Renal cortical epithelial cell (primary cell): ENCODE measurements at regions not wholly inside any gene's neighbourhood (a gene's known extent, or its start where the extent isn't known, plus 50 kb on each side); places are given as distances from the start of the nearest gene placed in this dataset.
"Not testable (repeated sequence)": the region's sequence is repeated elsewhere in the genome, so short reads cannot be mapped to it uniquely, and the experiment has no call there.

Experiments
- DNase-seq: peaks from one replicate; pipeline ENCODE4 v3.0.0-alpha.2; 2011; ENCODE audit warnings: low read depth

DNA sequence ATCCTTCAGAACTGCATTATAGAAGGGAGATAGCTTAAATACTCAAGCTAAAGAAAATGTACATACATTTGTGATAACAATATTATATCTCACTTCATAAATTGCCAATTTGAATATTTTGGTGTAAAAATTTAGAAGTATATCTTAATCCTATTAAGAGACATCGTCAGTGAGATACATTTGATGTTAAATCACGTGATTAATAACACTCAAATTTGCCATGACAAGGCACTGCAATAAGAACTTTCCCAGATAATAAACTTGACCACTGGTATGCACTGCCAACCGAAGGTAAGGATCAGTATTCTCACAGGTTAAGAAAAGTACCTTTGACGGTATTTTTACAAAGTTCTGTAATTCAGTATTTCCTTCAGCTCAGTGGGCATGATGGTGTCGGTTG lies 764.7 kb upstream of the FRG1 start:
- DNase-seq: no peak

DNA sequence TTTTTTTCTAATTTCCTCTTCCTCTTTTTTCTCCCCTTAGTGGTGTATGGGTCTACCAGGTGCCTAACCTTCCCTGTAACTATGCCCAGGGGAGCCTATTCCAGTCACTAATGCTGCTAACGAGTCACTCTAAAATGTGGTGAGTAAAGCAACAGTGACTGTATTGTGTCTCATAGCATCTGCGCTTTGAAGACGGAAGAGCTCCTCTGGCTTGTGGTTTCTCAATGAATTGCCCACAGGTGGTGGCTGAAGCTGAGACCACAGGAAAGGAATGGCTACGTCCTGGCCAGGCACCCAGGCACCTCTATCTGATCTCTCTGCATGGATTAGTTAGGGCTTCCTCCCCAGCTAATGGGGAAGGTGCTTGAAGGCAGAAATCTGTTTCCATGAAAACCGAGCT lies 763.5 kb upstream of the FRG1 start:
- peak; percentile 49 for DNase-seq

DNA sequence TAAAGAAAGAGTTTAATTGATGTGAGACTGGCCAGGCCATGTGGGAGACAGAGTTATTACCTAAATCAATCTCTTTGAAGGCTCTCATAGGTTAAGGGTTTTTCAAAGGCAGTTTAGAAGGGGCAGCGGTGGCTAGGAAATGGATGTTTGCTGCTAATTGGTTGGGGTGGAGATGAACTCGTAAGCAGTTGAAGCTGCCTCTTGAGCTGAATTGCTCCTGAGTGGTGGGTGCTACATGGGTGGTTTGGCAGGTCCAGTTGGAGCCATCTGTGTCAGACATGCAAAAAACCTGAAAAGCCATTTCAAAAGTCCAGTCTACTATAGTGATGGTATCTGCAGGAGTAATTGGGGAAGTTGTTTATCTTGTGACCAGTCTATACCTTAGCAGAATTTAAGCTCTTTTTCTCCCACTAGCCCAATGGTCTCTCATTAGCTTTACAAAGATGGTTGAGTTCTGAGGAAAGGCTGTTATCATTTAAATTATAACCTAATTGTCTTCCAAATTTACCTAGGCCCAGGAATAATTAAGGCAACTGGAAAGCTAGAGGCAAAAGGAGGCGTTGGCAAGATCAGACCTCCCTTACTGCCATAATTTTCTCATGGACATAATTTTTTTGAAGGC lies 762.4 kb upstream of the FRG1 start:
- no peak for DNase-seq

DNA sequence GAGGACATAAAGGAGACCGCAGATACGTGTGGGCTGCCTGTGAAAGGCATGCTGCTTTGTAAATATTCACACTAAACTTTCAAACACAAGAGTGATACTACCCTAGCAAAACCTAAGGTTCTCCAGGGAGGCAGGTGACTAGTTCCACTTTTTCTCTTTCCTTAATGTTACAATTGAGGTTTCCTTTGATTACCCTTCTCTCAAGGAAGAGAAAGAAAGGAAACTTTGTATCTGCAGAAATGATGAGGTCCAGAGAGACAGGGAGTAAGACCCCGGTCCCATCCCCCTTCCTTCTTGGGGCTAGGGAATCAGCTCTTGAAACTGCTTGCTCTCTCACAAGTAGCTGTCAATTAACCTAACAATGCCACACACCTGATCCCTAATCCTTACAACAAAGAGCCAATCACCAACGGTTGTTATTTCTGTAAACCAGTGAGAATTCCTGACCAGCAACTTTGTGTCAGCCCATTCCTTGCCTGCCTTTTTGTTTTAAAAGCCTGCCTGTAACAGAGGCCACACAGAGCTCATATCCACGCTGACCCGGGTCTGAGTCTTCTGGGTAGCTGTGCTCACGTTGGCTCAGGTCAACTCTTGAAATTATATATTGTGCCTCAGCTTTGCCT lies 754.8 kb upstream of the FRG1 start:
- DNase-seq: no peak

DNA sequence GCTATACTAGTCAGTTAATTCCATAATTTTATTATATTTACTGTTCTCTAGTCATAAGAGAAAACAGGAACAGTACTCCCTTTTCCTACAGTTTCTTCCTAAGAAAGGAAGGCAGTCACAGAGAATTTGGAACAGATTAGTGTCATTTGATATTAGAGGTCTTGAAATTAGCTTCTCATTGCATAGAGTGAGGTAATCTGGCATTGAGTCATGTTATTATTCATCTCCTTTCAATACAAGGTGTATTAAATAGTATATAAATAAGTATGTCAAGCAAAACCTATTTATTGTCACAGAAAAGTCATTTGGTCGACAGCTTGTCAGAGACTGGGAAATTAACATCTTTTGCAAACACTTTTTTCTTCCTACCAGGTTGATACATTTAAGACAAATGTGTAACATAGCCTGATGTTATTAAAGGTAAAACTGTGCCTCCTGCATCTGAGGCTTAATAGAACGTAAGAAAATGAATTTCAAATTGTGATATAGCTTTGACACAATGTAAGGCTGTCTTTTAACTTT lies 753.1 kb upstream of the FRG1 start:
- DNase-seq: no peak

GRCh38 chr4:189198624-189199023 lies 742.0 kb upstream of the FRG1 start:
- no peak for DNase-seq

DNA sequence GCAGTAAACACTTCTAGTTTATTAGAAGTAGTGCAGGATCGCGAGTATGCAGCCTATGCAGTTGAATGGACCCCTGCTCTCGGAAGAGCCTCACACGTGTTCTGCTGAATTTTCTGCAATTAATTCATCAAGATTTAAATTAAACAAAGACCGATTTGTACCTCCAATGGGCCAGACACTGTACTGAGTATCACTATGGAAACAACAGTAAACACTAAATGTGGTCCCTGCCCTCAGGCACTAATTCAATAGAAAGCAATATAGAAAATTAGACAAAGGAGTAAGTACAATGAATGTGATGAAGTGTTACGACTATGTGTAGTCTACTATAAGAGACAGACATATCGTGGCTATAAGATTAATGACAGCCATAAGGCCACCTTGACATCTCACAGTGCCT lies 740.3 kb upstream of the FRG1 start:
- no peak for DNase-seq

DNA sequence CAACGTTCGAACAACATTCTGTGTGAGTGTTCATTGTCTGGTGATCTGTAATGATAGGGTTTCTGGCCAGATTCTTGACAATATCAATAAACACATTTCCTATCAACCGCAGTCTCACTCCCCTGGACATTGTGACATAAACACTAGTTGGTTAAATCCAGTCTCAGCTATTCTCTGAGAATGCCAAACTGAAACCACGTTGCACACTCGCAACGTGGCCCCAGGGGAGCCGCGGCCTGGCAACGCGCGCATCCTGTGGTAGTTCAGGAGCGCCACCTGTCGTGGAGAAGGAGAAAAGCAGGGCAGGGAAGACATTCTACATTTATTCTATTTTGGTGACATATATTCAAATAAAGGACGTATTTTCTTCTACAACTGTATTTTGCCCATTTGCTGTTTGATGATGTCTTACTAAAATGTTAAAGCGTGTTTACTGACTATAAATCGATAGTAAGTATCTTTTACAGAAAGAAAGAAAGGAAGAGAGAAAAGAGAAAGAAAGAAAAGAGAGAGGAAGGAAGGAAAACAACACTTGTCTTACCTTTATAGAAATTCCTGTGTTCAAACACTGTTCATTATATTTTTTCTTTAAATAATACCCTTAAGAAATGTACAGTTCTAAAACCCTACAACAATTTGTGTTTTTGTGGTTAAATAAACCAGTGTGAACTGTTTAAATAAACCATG lies 738.3 kb upstream of the FRG1 start:
- peak; percentile 54 for DNase-seq

- DNase-seq: peak; percentile 47
These were observed 737.8 kb upstream of the FRG1 start for GRCh38 chr4:189202869-189203271.

DNA sequence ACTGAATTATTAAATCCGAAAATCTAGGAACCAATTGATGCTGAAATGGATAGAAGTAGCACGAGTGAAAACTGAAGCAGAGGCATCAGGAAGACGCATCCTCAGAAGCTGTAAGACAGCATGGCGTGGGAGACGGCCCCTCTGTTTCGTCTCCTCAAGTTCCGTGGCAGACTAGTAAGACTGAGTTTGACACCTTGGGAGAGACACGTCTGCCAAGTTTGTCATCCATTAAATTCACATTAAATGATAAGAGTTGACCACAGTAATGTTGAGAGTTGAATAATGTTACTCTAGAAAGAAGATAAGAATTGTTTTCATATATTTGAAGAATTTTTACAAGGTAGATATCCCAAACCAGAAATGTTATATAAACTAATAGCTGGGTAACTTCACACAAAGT lies 736.1 kb upstream of the FRG1 start:
- no peak for DNase-seq

GRCh38 chr4:189206953-189207352 lies 733.7 kb upstream of the FRG1 start:
- no peak for DNase-seq

DNA sequence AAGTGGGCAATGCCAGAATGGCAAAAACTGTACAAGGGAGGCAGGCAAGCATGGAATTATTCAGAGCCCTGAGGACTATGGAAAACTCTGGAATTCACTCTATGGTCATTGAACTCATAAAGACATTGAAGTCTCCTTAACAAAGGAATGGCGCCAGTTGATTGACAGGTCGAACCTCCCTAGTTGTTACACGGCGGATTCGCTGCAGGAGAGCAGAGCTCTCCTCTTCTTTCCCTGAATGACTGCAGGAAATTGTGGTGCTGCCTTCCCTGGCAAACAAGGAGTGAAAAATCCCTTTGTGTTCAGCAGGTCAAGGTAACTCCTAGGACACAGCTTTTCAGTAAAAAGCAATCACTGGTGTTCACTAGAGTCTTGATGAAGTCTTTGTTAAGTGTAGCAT lies 732.8 kb upstream of the FRG1 start:
- no peak for DNase-seq

GRCh38 chr4:189215574-189215973 lies 725.1 kb upstream of the FRG1 start:
- DNase-seq: no peak

DNA sequence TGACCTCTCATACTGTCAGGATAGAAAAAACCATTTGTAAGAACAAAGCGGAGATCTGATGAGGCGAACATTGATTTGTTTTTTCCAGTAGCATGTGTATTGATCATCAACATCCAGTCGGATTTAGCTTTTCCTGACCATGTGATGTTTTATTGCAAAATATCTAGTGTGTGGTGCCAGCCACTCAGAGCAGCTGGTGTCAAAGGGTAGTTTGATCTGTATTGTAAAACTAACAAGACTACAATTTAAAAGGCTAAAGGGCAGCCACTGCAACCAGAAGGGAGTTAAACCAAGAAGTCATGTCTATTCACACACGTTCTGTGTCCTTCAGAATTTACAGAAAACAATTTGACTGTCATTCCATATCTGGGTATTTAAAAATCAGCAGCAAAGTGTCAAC lies 719.0 kb upstream of the FRG1 start:
- DNase-seq: no peak

- DNase-seq: no peak
These were observed 711.9 kb upstream of the FRG1 start for GRCh38 chr4:189228726-189229125.

DNA sequence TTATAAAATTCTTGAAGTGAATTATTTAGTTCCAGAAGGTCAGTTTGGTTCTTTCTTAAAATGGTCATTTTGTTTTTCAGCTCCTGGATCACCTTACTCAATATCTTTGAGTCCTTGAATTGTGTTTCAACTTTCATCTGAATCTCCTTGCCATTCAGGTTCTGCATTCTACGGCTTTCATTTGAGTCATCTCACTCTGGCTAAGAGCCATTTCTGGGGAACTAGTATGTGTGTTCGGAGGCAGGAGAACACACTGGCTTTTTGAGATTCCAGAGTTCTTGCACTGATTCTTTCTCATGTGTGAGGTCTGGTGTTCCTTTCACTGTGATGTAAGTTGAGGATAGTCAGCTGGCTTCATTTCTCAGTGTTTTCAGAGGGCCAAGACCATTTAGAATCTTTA lies 708.4 kb upstream of the FRG1 start:
- no peak for DNase-seq

DNA sequence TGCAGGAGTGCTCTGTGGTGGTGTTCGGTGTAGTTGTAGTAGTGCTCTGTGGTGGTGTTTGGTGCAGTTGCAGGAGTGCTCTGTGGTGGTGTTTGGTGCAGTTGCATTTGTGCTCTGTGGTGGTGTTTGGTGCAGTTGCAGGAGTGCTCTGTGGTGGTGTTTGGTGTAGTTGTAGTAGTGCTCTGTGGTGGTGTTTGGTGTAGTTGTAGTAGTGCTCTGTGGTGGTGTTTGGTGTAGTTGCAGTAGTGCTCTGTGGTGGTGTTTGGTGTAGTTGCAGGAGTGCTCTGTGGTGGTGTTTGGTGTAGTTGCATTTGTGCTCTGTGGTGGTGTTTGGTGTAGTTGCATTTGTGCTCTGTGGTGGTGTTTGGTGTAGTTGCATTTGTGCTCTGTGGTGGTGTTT lies 706.9 kb upstream of the FRG1 start:
- not testable (repeated sequence) for DNase-seq

DNA sequence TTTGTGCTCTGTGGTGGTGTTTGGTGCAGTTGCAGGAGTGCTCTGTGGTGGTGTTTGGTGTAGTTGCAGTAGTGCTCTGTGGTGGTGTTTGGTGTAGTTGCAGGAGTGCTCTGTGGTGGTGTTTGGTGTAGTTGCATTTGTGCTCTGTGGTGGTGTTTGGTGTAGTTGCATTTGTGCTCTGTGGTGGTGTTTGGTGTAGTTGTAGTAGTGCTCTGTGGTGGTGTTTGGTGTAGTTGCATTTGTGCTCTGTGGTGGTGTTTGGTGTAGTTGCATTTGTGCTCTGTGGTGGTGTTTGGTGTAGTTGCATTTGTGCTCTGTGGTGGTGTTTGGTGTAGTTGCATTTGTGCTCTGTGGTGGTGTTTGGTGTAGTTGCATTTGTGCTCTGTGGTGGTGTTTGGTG lies 705.7 kb upstream of the FRG1 start:
- not testable (repeated sequence) for DNase-seq

GRCh38 chr4:189235599-189235998 lies 705.1 kb upstream of the FRG1 start:
- no peak for DNase-seq

- not testable (repeated sequence) for DNase-seq
These were observed 704.4 kb upstream of the FRG1 start for GRCh38 chr4:189236321-189236720.

DNA sequence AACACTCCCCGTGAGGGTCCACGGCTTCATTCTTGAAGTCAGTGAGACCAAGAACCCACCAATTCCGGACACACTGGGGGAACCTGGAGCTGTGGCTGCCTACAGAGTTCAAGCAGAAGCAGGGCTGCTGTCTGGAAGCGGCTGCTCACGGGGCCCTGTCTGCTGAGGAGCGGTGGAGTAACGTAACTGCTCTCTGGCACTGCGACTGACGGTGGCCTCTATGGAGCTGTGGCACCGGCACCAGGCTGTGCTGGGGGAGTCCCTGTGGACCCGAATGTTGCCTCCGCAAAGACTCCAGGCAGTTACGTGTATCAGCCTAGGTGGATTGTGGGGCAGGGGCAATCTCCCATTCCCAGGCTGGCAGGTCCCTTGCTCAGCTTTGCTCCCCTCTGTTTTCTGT lies 703.3 kb upstream of the FRG1 start:
- no peak for DNase-seq

GRCh38 chr4:189255636-189256035 lies 685.0 kb upstream of the FRG1 start:
- peak; percentile 10 for DNase-seq

- no peak for DNase-seq
These were observed 679.2 kb upstream of the FRG1 start for GRCh38 chr4:189261475-189261874.
